ENCODE measurements at regions not wholly inside any gene's neighbourhood (a gene's known extent, or its start where the extent isn't known, plus 50 kb on each side); places are given as distances from the start of the nearest gene placed in this dataset.

DNA sequence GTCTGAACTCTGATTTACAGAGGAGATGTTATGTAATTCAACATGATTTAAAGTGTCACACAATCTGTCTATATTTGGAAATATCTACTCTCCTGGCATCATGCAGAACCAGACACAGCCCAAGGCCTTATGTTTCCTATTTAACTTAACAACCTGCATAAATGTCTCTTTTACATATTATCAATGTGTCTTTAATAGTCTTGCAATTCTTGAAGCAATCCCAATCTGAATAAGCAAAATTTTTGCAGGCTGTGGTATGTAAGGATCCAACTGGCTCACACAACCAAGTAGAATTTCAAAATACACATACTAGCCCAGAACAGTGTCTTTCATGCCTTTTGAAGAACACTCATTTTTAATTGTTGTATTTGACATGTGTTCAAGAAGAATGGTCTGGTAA is 443.2 kb downstream of the MAFB start:
- H3K27ac ChIP-seq (ENCODE audit: low read depth) = no peak overlapping the region
- H3F3A ChIP-seq (replicated peaks; ENCODE audit: low read depth) = no peaks in the 10 kb centered on the region
- Mint-ChIP-seq H3K27ac (no peak overlapping the region), H3K4me3 (no peak overlapping the region), H3K9me3 (0 out of 3 replicates have a peak, but pooled peaks cover under 1% of the 10 kb centered on the region), H3K27me3 (ENCODE audit: insufficient read depth, low read depth, poor library complexity) (no peaks in the 10 kb centered on the region), H3K4me1 (peaks cover 6% of the 10 kb centered on the region; the same call in 2 of the 3 replicates), H3K36me3 (ENCODE audit: low read depth) (peaks cover 19% of the 10 kb centered on the region)
- no peak overlapping the region for H2AFZ ChIP-seq
- no peaks in the 10 kb centered on the region for H4K20me1 ChIP-seq (replicated peaks; ENCODE audit: insufficient read depth)
- H3K27me3 ChIP-seq (ENCODE audit: insufficient read depth) = no peaks in the 10 kb centered on the region
- H3K79me2 ChIP-seq (replicated peaks; ENCODE audit: insufficient read depth) = no peaks in the 10 kb centered on the region; the same call in 1 of the 2 replicates
- ATAC-seq = no peak
- TF ChIP-seq POLR2AphosphoS5 (IDR thresholded peaks at IDR 0.05; ENCODE audit: low read depth) (no peak), CTCF (conservative IDR thresholded peaks at IDR 0.05; ENCODE audit: low read depth in 2 of 2) (no peak), EZH2 (IDR thresholded peaks at IDR 0.05; ENCODE audit: low read depth, unreplicated experiment) (no peak), CREB1 (CRISPR knock-in tag; IDR thresholded peaks at IDR 0.05; ENCODE audit: low read depth) (no peak)
- no peaks in the 10 kb centered on the region for H3K4me1 ChIP-seq (ENCODE audit: insufficient read depth)
- no peak for DNase-seq (ENCODE audit: low spot score)
- H3K4me3 ChIP-seq = no peak overlapping the region
- no peaks in the 10 kb centered on the region for H3K9me2 ChIP-seq (ENCODE audit: insufficient read depth)
- H3K4me2 ChIP-seq = no peak overlapping the region
- H3K36me3 ChIP-seq (ENCODE audit: insufficient read depth) = no peaks in the 10 kb centered on the region

GRCh38 chr20:40244286-40244685 is 444.8 kb downstream of the MAFB start:
- Histone ChIP-seq H3K27me3 (ENCODE audit: insufficient read depth) (no peaks in the 10 kb centered on the region), H3K4me2 (no peak overlapping the region), H3F3A (replicated peaks; ENCODE audit: low read depth) (no peaks in the 10 kb centered on the region), H3K9me2 (ENCODE audit: insufficient read depth) (no peaks in the 10 kb centered on the region), H4K20me1 (replicated peaks; ENCODE audit: insufficient read depth) (no peaks in the 10 kb centered on the region), H3K79me2 (replicated peaks; ENCODE audit: insufficient read depth) (no peaks in the 10 kb centered on the region; the same call in 1 of the 2 replicates), H3K4me1 (ENCODE audit: insufficient read depth) (no peaks in the 10 kb centered on the region), H3K36me3 (ENCODE audit: insufficient read depth) (no peaks in the 10 kb centered on the region), H2AFZ (no peak overlapping the region), H3K4me3 (no peak overlapping the region), H3K27ac (ENCODE audit: low read depth) (no peak overlapping the region)
- DNase-seq (ENCODE audit: low spot score) (no peak), ATAC-seq (no peak)
- H3K27ac Mint-ChIP-seq = no peak overlapping the region; the same call in 1 of the 2 replicates
- H3K9me3 Mint-ChIP-seq = no peaks in the 10 kb centered on the region
- H3K27me3 Mint-ChIP-seq (ENCODE audit: insufficient read depth, low read depth, poor library complexity) = no peaks in the 10 kb centered on the region
- H3K4me1 Mint-ChIP-seq = peaks cover 6% of the 10 kb centered on the region; the same call in 2 of the 3 replicates
- peaks cover 13% of the 10 kb centered on the region for H3K36me3 Mint-ChIP-seq (ENCODE audit: low read depth)
- no peak overlapping the region for H3K4me3 Mint-ChIP-seq
- TF ChIP-seq EZH2phosphoT487 (IDR thresholded peaks at IDR 0.05; ENCODE audit: unreplicated experiment) (no peak), NANOG (IDR thresholded peaks at IDR 0.05; ENCODE audit: borderline replicate concordance) (no peak), STAT1 (IDR thresholded peaks at IDR 0.05; ENCODE audit: unreplicated experiment) (no peak), CREB1 (CRISPR knock-in tag; IDR thresholded peaks at IDR 0.05; ENCODE audit: low read depth) (no peak), JUNB (IDR thresholded peaks at IDR 0.05; ENCODE audit: unreplicated experiment) (no peak), EZH2 (IDR thresholded peaks at IDR 0.05; ENCODE audit: low read depth, unreplicated experiment) (no peak), ZNF462 (CRISPR knock-in tag; IDR thresholded peaks at IDR 0.05) (no peak), POLR2AphosphoS5 (IDR thresholded peaks at IDR 0.05; ENCODE audit: low read depth) (no peak)
- TF ChIP-seq, protein P1, sequence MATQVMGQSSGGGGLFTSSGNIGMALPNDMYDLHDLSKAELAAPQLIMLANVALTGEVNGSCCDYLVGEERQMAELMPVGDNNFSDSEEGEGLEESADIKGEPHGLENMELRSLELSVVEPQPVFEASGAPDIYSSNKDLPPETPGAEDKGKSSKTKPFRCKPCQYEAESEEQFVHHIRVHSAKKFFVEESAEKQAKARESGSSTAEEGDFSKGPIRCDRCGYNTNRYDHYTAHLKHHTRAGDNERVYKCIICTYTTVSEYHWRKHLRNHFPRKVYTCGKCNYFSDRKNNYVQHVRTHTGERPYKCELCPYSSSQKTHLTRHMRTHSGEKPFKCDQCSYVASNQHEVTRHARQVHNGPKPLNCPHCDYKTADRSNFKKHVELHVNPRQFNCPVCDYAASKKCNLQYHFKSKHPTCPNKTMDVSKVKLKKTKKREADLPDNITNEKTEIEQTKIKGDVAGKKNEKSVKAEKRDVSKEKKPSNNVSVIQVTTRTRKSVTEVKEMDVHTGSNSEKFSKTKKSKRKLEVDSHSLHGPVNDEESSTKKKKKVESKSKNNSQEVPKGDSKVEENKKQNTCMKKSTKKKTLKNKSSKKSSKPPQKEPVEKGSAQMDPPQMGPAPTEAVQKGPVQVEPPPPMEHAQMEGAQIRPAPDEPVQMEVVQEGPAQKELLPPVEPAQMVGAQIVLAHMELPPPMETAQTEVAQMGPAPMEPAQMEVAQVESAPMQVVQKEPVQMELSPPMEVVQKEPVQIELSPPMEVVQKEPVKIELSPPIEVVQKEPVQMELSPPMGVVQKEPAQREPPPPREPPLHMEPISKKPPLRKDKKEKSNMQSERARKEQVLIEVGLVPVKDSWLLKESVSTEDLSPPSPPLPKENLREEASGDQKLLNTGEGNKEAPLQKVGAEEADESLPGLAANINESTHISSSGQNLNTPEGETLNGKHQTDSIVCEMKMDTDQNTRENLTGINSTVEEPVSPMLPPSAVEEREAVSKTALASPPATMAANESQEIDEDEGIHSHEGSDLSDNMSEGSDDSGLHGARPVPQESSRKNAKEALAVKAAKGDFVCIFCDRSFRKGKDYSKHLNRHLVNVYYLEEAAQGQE (IDR thresholded peaks at IDR 0.05; ENCODE audit: unreplicated experiment) = no peak
